ENCODE measurements at regions not wholly inside any gene's neighbourhood (a gene's known extent, or its start where the extent isn't known, plus 50 kb on each side); places are given as distances from the start of the nearest gene placed in this dataset.

DNA sequence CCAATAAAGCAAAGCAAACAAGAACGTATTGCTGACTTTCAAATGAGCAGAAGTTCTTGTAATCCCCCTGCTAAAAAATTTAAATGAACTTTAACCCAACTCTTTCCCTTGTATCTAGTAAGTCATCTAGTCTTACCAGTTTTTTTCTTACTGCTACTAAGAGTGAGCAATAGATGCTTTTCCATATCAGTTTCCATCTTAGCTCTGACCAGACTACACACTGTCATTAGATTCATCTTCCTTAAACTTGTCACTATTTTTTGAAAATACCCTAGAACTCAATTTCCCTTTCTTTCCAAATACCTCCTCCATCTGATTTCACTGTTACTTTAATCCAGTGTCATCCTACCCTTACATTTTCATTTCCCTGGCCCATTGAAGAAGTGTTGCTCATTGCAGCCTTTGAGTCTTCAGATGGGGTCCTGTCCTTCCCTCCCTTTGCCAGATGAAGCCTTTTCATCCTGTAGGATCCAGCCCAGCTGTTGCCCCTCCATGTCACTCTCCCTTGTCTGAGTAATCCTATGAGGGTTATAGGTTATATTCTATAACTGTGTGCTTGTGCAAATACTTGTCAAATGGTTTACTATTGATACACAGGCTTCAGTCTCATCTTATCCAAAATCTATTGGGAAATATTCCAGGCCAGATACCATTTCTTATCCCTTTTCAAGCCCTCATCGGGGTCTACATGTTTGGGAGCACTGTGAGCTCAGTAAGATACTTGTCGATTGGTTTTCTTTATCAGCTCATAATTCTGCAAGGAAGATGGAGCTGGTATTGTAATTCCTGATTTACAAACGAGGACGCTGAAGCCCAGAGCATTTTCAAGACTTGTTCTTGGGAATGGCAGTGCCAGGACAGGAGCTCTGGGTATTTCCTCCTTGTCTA lies 51.5 kb upstream of the ITGB1 start:
- no peak for TF ChIP-seq CTCF (conservative IDR thresholded peaks at IDR 0.05; ENCODE audit: low read length)
- no peak for TF ChIP-seq EZH2phosphoT487 (IDR thresholded peaks at IDR 0.05; ENCODE audit: borderline replicate concordance, low read depth, low read length)

Data from OCI-LY7 (cell line).